ENCODE measurements at regions not wholly inside any gene's neighbourhood (a gene's known extent, or its start where the extent isn't known, plus 50 kb on each side); places are given as distances from the start of the nearest gene placed in this dataset.

DNA sequence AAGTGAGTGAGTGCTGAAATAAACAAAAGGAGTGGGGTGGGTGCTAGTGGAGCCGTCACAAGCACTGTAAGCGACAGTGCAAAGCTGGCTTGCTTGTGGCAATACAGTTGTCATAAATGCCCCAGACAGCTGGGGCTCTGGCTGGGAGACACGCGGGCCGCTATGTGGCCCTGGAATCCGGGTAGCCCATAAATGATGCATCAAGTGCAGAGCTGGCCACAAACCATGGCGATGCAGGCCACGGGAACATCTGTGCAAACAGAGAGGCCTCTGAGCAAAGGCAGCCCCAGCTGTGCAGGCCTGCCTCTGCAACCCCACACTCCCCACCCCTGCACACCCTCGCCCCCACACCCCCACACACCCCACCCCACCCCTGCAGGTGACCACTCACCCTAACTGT is 349.2 kb upstream of the ID2 start:
- TF ChIP-seq CTCF (IDR thresholded peaks at IDR 0.05), result no peak
- TF ChIP-seq POLR2A (IDR thresholded peaks at IDR 0.05), result no peak

Data from adrenal gland (tissue), 5 donors.